ENCODE measurements at regions not wholly inside any gene's neighbourhood (a gene's known extent, or its start where the extent isn't known, plus 50 kb on each side); places are given as distances from the start of the nearest gene placed in this dataset.

- no peak for DNase-seq (ENCODE audit: low read depth)
- TF ChIP-seq, protein P1, sequence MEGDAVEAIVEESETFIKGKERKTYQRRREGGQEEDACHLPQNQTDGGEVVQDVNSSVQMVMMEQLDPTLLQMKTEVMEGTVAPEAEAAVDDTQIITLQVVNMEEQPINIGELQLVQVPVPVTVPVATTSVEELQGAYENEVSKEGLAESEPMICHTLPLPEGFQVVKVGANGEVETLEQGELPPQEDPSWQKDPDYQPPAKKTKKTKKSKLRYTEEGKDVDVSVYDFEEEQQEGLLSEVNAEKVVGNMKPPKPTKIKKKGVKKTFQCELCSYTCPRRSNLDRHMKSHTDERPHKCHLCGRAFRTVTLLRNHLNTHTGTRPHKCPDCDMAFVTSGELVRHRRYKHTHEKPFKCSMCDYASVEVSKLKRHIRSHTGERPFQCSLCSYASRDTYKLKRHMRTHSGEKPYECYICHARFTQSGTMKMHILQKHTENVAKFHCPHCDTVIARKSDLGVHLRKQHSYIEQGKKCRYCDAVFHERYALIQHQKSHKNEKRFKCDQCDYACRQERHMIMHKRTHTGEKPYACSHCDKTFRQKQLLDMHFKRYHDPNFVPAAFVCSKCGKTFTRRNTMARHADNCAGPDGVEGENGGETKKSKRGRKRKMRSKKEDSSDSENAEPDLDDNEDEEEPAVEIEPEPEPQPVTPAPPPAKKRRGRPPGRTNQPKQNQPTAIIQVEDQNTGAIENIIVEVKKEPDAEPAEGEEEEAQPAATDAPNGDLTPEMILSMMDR (conservative IDR thresholded peaks at IDR 0.05; ENCODE audit: low read depth, low read length), result no peak
- H3K4me3 ChIP-seq (ENCODE audit: low read length), result no peak overlapping the region
Measured at GRCh38 chr19:5259750-5260149, 80.9 kb downstream of the PTPRS start.

DNA sequence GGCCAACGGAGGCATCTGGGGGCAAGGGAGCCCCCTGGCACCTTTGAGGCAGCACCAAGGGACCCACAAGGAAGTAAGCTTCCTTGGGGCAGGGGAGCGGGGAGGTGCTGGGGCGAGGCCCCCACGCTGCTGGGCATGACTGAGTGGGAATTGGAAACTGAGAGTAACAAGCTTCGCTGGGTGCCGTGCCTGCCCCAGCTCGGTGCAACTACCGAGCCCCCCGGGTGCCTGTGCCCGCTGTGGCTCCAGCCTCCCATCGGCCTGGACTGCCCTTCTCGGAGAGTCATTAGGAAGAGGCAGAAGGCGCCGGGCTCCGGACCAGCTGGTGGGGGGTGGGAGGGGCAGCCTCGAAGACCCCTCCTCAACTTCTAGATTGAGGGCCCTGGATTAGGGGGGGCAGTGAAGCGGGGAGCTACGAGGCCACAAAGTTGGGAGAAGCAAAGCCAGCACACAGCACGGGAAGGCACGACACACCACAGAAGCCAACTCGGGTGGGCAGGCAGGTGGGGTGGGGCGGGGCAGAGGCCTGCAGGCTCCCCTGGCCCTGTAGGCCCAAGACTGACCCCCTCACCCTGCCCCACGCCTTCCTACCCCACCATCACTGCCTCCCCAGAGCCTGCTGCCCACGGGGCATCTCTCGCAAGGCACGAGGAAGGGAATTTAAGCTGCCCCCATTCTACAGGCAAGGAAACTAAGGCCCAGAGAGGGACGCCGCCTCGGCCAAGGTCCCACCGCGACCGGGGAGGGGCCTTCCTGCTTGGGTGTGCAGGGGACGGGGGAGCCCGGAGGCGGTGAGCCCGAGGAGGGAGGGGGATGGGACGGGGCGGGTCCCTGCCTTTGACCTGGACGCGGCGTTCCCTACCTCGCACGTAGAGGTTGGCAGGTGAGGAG is 83.2 kb downstream of the PTPRS start:
- no peak overlapping the region for H3K4me3 ChIP-seq (ENCODE audit: low read length)
- TF ChIP-seq, protein P1 (conservative IDR thresholded peaks at IDR 0.05; ENCODE audit: low read depth, low read length), result no peak
- DNase-seq (ENCODE audit: low read depth), result no peak

DNA sequence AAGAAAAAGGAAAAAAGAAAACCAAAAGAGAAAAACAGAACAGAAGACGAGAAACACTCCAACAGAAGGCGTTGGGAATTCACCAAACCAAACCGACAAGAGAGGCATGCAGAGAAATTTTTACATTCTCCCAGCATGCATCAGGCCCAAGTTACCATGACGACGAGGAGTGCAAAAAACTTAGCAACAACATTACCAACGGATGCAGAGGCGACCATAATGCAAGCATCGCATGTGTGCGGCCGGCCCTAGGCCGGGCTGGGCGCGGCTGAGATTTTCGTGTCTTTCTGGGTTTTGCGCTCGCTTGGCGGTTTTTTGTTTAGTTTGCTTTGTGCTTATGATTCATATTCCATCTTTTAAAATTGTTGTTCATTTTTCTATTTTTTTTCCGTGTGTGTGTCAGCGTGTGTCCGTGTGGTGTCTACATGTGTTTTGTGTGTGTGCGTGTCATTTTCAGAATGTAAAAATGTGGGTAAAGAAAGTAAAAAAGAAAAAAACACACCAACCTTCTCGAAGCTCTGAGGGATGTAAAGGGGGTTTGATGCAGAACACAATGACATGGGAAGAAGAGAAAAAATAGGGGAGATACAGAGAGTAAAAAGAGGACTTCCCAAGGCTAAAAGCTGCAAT is 84.9 kb downstream of the PTPRS start:
- TF ChIP-seq, protein P1 (conservative IDR thresholded peaks at IDR 0.05; ENCODE audit: low read depth, low read length), result no peak
- DNase-seq (ENCODE audit: low read depth), result no peak
- no peak overlapping the region for H3K4me3 ChIP-seq (ENCODE audit: low read length)

DNA sequence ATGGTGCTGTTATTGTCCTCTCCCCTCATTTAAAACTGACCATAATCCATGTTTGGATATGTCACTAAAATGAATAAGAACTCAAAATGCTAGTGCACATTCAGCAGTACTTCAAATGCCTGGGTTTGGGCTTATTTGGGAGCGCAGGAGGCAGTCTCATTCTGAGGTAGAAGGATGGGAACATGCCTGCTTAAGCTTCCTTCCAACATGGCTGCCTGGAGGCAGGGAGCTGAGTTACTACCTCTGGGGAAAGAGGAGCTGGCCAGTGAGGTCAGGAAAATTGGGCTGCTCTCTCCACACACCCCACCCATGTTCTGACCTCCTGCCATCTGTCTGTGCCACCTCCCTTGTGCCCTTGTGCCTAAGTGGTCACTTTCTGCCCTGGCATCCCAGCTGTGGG is 85.7 kb downstream of the PTPRS start:
- H3K4me3 ChIP-seq (ENCODE audit: low read length), result no peak overlapping the region
- TF ChIP-seq, protein P1 (conservative IDR thresholded peaks at IDR 0.05; ENCODE audit: low read depth, low read length), result no peak
- no peak for DNase-seq (ENCODE audit: low read depth)

- TF ChIP-seq, protein P1 (conservative IDR thresholded peaks at IDR 0.05; ENCODE audit: low read depth, low read length), result no peak
- no peak overlapping the region for H3K4me3 ChIP-seq (ENCODE audit: low read length)
- DNase-seq (ENCODE audit: low read depth), result no peak
Measured at GRCh38 chr19:5254543-5254942, 86.1 kb downstream of the PTPRS start.

GRCh38 chr19:5253406-5254110 is 87.1 kb downstream of the PTPRS start:
- TF ChIP-seq, protein P1 (conservative IDR thresholded peaks at IDR 0.05; ENCODE audit: low read depth, low read length), result no peak
- H3K4me3 ChIP-seq (ENCODE audit: low read length), result no peak overlapping the region
- DNase-seq (ENCODE audit: low read depth), result no peak

All from retinal pigment epithelial cell (primary cell).